SK-N-DZ (cell line): ENCODE measurements at regions not wholly inside any gene's neighbourhood (a gene's known extent, or its start where the extent isn't known, plus 50 kb on each side); places are given as distances from the start of the nearest gene placed in this dataset.
A peak's percentile ranks its signal among the peaks of the same experiment; 100 is the strongest.
"Not testable (repeated sequence)": the region's sequence is repeated elsewhere in the genome, so short reads cannot be mapped to it uniquely, and the experiment has no call there.

ENCODE experiments used
- DNase-seq: peaks from one replicate; pipeline ENCODE4 v3.0.0-alpha.2; 2015; ENCODE audit warnings: low spot score

GRCh38 chr3:109803274-109803673 is 465.9 kb upstream of the DPPA4 start:
- peak; percentile 10 for DNase-seq

GRCh38 chr3:109804697-109805096 is 467.4 kb upstream of the DPPA4 start:
- no peak for DNase-seq

- no peak for DNase-seq
These were observed 469.6 kb upstream of the DPPA4 start for GRCh38 chr3:109806929-109807328.

- no peak for DNase-seq
These were observed 472.2 kb upstream of the DPPA4 start for GRCh38 chr3:109809513-109809912.

GRCh38 chr3:109818081-109818480 is 480.7 kb upstream of the DPPA4 start:
- no peak for DNase-seq

- DNase-seq, result no peak
These were observed 482.4 kb upstream of the DPPA4 start for GRCh38 chr3:109819734-109820133.

- no peak for DNase-seq
These were observed 488.8 kb upstream of the DPPA4 start for GRCh38 chr3:109825971-109826810.

GRCh38 chr3:109831403-109831802 is 494.1 kb upstream of the DPPA4 start:
- DNase-seq, result no peak

- DNase-seq, result no peak
These were observed 498.6 kb upstream of the DPPA4 start for GRCh38 chr3:109835958-109836357.

- no peak for DNase-seq
These were observed 514.5 kb upstream of the DPPA4 start for GRCh38 chr3:109851854-109852253.

- no peak for DNase-seq
These were observed 514.9 kb upstream of the DPPA4 start for GRCh38 chr3:109852283-109852682.

GRCh38 chr3:109853077-109853731 is 515.9 kb upstream of the DPPA4 start:
- no peak for DNase-seq

- no peak for DNase-seq
These were observed 526.4 kb upstream of the DPPA4 start for GRCh38 chr3:109863701-109864100.

- DNase-seq, result no peak
These were observed 527.1 kb upstream of the DPPA4 start for GRCh38 chr3:109864452-109864851.

GRCh38 chr3:109869586-109869985 is 532.2 kb upstream of the DPPA4 start:
- DNase-seq, result no peak

GRCh38 chr3:109874896-109875708 is 537.8 kb upstream of the DPPA4 start:
- DNase-seq, result no peak

GRCh38 chr3:109877616-109878015 is 540.3 kb upstream of the DPPA4 start:
- not testable (repeated sequence) for DNase-seq

GRCh38 chr3:109882144-109882543 is 544.8 kb upstream of the DPPA4 start:
- no peak for DNase-seq

GRCh38 chr3:109887293-109887692 is 549.9 kb upstream of the DPPA4 start:
- no peak for DNase-seq

- DNase-seq, result no peak
These were observed 550.7 kb upstream of the DPPA4 start for GRCh38 chr3:109888026-109888425.

GRCh38 chr3:109897734-109898133 is 560.4 kb upstream of the DPPA4 start:
- DNase-seq, result no peak

- DNase-seq, result no peak
These were observed 562.6 kb upstream of the DPPA4 start for GRCh38 chr3:109899925-109900324.
